DOHH2 (cell line): ENCODE measurements at regions not wholly inside any gene's neighbourhood (a gene's known extent, or its start where the extent isn't known, plus 50 kb on each side); places are given as distances from the start of the nearest gene placed in this dataset.

ENCODE experiments used
- H3F3A ChIP-seq: fragments of 200-600 bp; sonication (generic), shearing (Covaris generic); 2 replicates; pipeline ENCODE4 v1.6.0; 2016; ENCODE audit warnings: antibody characterized with exemption, mild to moderate bottlenecking; ENCODE audit not compliant: control insufficient read depth, insufficient read depth
- H3K27ac ChIP-seq: fragments of 200-600 bp; sonication (generic); 2 replicates; pipeline ENCODE4 v1.5.1; 2014; ENCODE audit warnings: low read depth, mild to moderate bottlenecking, low read length, moderate library complexity
- H3K27me3 ChIP-seq: fragments of 200-600 bp; sonication (generic); 2 replicates; pipeline ENCODE4 v1.6.1; 2014; ENCODE audit warnings: mild to moderate bottlenecking, low read length, mixed read lengths; ENCODE audit not compliant: control insufficient read depth
- H3K36me3 ChIP-seq: fragments of 200-600 bp; sonication (generic); 2 replicates; pipeline ENCODE4 v1.6.1; 2014; ENCODE audit warnings: mild to moderate bottlenecking, low read length, moderate library complexity, mixed read lengths; ENCODE audit not compliant: control insufficient read depth
- H3K4me1 ChIP-seq: fragments of 200-600 bp; sonication (generic); 2 replicates; pipeline ENCODE4 v1.6.1; 2014; ENCODE audit warnings: mild to moderate bottlenecking, low read length, mixed read lengths; ENCODE audit not compliant: control insufficient read depth
- H3K4me2 ChIP-seq: fragments of 200-600 bp; sonication (generic); 2 replicates; pipeline ENCODE4 v1.6.0; 2014; ENCODE audit warnings: mild to moderate bottlenecking, low read length, moderate library complexity
- H3K4me3 ChIP-seq: fragments of 200-600 bp; sonication (generic); 2 replicates; pipeline ENCODE4 v1.5.1; 2014; ENCODE audit warnings: mild to moderate bottlenecking, low read length, mixed read lengths
- H3K79me2 ChIP-seq: fragments of 200-600 bp; sonication (generic); 2 replicates; pipeline ENCODE4 v1.6.1; 2014; ENCODE audit warnings: mild to moderate bottlenecking, low read length, mixed read lengths; ENCODE audit not compliant: control insufficient read depth
- H3K9me2 ChIP-seq: fragments of 200-600 bp; sonication (generic); replicated peaks from 2 replicates; pipeline ENCODE4 v1.6.1; 2014; ENCODE audit warnings: mild to moderate bottlenecking, low read length, mixed read lengths; ENCODE audit not compliant: control insufficient read depth
- H3K9me3 ChIP-seq: fragments of 200-600 bp; sonication (generic); 2 replicates; pipeline ENCODE4 v1.6.1; 2014; ENCODE audit warnings: antibody characterized with exemption, low read length, mixed read lengths; ENCODE audit not compliant: control insufficient read depth, insufficient read depth
- H4K20me1 ChIP-seq: fragments of 200-600 bp; sonication (generic); 2 replicates; pipeline ENCODE4 v1.6.0; 2014; ENCODE audit warnings: low read depth, mild to moderate bottlenecking, antibody characterized with exemption, low read length, moderate library complexity; ENCODE audit not compliant: control insufficient read depth, insufficient read depth
- EZH2phosphoT487 ChIP-seq: fragments of 200-600 bp; sonication (generic); IDR thresholded peaks from 2 replicates; pipeline ENCODE4 v1.6.1; 2017; ENCODE audit warnings: borderline replicate concordance, mild to moderate bottlenecking, antibody characterized with exemption, low read length, moderate library complexity, mixed read lengths
- TF ChIP-seq, protein P1 (sequence below): fragments of 200-600 bp; sonication (generic); IDR thresholded peaks from one replicate; pipeline ENCODE4 v1.5.1; 2014; ENCODE audit warnings: antibody characterized with exemption, mild to moderate bottlenecking, low read depth, low read length; ENCODE audit not compliant: poor library complexity, severe bottlenecking

DNA sequence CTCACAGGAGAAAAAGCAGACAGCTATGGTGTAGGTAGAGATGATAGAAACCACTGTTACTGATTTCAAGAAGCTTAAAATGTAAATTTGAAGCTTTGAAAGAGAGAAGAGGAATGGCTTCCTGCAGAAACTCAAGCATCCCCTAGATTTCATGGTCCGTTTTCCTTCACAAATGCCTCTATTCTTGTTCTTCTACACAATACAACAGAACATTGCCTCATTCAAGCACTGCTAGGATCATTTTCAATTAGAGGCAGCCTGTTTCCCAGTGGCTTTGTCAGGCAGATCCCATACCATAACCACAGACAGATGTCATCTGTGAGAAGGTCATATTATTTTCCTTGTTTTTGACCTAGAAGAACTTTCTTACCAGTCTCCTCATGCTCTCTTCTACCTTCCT, 77.9 kb upstream of the SPRED1 start:
- H3K27me3 ChIP-seq = peaks cover 13% of the 10 kb centered on the region
- TF ChIP-seq EZH2phosphoT487 = no peak
- TF ChIP-seq, protein P1, sequence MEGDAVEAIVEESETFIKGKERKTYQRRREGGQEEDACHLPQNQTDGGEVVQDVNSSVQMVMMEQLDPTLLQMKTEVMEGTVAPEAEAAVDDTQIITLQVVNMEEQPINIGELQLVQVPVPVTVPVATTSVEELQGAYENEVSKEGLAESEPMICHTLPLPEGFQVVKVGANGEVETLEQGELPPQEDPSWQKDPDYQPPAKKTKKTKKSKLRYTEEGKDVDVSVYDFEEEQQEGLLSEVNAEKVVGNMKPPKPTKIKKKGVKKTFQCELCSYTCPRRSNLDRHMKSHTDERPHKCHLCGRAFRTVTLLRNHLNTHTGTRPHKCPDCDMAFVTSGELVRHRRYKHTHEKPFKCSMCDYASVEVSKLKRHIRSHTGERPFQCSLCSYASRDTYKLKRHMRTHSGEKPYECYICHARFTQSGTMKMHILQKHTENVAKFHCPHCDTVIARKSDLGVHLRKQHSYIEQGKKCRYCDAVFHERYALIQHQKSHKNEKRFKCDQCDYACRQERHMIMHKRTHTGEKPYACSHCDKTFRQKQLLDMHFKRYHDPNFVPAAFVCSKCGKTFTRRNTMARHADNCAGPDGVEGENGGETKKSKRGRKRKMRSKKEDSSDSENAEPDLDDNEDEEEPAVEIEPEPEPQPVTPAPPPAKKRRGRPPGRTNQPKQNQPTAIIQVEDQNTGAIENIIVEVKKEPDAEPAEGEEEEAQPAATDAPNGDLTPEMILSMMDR = no peak
- no peaks in the 10 kb centered on the region for H3K9me2 ChIP-seq
- no peaks in the 10 kb centered on the region for H3F3A ChIP-seq
- H3K79me2 ChIP-seq = no peaks in the 10 kb centered on the region
- H3K4me2 ChIP-seq = no peak overlapping the region
- no peaks in the 10 kb centered on the region for H3K36me3 ChIP-seq
- H3K9me3 ChIP-seq = no peaks in the 10 kb centered on the region
- H4K20me1 ChIP-seq = no peaks in the 10 kb centered on the region
- H3K4me3 ChIP-seq = no peak overlapping the region
- H3K4me1 ChIP-seq = no peaks in the 10 kb centered on the region
- no peak overlapping the region for H3K27ac ChIP-seq

DNA sequence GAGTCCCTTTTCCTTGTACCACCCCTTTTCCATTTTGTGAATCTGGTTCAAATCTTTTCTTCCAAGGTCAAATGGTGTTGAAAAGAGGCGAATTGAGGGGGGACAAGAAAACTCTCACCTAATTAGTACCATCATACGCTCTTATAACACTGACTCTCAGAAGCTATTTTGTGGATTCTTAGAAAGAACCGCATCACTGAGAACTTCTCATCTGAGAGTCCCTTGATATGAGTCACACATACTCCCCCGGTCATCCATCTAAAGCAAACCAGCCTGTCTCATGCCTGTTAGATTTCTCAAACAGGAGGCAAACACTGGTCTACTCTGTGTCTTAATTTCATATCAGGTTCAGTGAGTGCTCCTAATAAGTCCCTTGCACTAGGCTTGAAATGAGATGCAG, 76.5 kb upstream of the SPRED1 start:
- no peak overlapping the region for H3K4me2 ChIP-seq
- no peaks in the 10 kb centered on the region for H4K20me1 ChIP-seq
- no peaks in the 10 kb centered on the region for H3K79me2 ChIP-seq
- TF ChIP-seq, protein P1 = no peak
- TF ChIP-seq EZH2phosphoT487 = no peak
- H3F3A ChIP-seq = no peaks in the 10 kb centered on the region
- H3K4me3 ChIP-seq = no peak overlapping the region
- no peaks in the 10 kb centered on the region for H3K9me3 ChIP-seq
- peaks cover 10% of the 10 kb centered on the region for H3K27me3 ChIP-seq
- H3K36me3 ChIP-seq = no peaks in the 10 kb centered on the region
- H3K27ac ChIP-seq = no peak overlapping the region
- H3K9me2 ChIP-seq = no peaks in the 10 kb centered on the region
- no peaks in the 10 kb centered on the region for H3K4me1 ChIP-seq

DNA sequence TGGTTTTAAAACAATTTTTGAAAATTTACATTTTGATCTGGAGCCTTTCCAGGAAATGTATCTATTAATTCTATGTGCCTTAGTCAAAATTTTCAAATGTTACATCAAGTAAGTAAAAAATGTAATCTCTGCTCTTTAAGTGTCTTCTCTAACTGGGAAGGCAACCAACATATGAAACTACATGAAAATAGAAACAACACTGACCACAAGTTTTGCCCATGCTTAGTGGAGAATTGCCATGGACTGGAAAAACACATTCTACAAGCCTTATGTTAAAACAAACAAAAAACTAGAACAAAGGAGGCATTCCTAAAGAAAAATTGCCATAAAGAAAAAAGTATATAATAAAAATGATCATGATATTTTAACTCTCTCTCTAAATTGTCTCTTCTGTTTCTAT, 75.9 kb upstream of the SPRED1 start:
- Histone ChIP-seq H3K36me3 (no peaks in the 10 kb centered on the region), H3K9me2 (no peaks in the 10 kb centered on the region), H3K9me3 (no peaks in the 10 kb centered on the region), H4K20me1 (no peaks in the 10 kb centered on the region), H3K4me1 (no peaks in the 10 kb centered on the region), H3K79me2 (no peaks in the 10 kb centered on the region), H3F3A (no peaks in the 10 kb centered on the region), H3K4me3 (no peak overlapping the region), H3K27me3 (peaks cover 10% of the 10 kb centered on the region), H3K27ac (no peak overlapping the region), H3K4me2 (no peak overlapping the region)
- TF ChIP-seq, protein P1 = no peak
- TF ChIP-seq EZH2phosphoT487 = no peak

DNA sequence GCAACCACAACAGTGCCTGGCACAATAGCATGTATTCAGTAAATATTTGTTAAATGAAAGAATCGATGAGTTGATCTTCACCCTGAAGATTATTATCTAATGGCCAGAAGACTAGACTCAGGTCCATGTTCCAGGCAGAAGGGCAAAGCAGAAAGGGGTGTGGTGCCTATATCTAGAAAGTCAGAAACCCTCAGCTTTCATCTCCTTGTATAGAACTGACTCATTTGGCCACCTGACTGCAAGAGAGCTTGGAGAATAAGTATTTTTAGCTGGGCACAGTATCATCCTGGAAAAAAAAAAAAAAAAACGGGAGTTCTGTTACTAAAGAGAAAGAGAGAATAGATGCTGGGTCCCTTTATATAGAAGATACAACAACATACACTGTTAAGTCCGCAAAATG, 69.7 kb upstream of the SPRED1 start:
- Histone ChIP-seq H3F3A (no peaks in the 10 kb centered on the region), H3K36me3 (no peaks in the 10 kb centered on the region), H3K4me3 (no peak overlapping the region), H3K9me3 (no peaks in the 10 kb centered on the region), H3K27me3 (no peaks in the 10 kb centered on the region), H3K4me1 (no peaks in the 10 kb centered on the region), H3K9me2 (no peaks in the 10 kb centered on the region), H3K27ac (no peak overlapping the region), H3K4me2 (no peak overlapping the region), H4K20me1 (no peaks in the 10 kb centered on the region), H3K79me2 (no peaks in the 10 kb centered on the region)
- TF ChIP-seq, protein P1 = no peak
- no peak for TF ChIP-seq EZH2phosphoT487
